ENCODE measurements at regions not wholly inside any gene's neighbourhood (a gene's known extent, or its start where the extent isn't known, plus 50 kb on each side); places are given as distances from the start of the nearest gene placed in this dataset.
"Not testable (repeated sequence)": the region's sequence is repeated elsewhere in the genome, so short reads cannot be mapped to it uniquely, and the experiment has no call there.

GRCh38 chr2:160826496-160826895, 332.9 kb upstream of the RBMS1 start:
- no peak for DNase-seq
- no peak for ATAC-seq (ENCODE audit: poor library complexity)
- H3K4me1 Mint-ChIP-seq (ENCODE audit: low read depth), result no peaks in the 10 kb centered on the region
- Histone ChIP-seq H3K36me3 (ENCODE audit: insufficient read depth, low read length) (no peaks in the 10 kb centered on the region), H3K27me3 (ENCODE audit: control insufficient read depth in 1 of 2, insufficient read depth in 2 of 2, low read length in 2 of 2) (no peaks in the 10 kb centered on the region), H3K4me3 (ENCODE audit: low read length) (no peak overlapping the region), H3K27ac (ENCODE audit: low read depth in 1 of 2, low read length in 2 of 2) (no peak overlapping the region), H3K9me3 (ENCODE audit: control insufficient read depth in 1 of 2, insufficient read depth in 1 of 2, low read length in 2 of 2) (peaks cover 21 to 22% of the 10 kb centered on the region in 2 experiments), H3K4me1 (ENCODE audit: insufficient read depth, low read length) (no peaks in the 10 kb centered on the region)
- intact Hi-C loops (cut with DNase I, micrococcal nuclease), result no loop called here
- TF ChIP-seq, protein P1, sequence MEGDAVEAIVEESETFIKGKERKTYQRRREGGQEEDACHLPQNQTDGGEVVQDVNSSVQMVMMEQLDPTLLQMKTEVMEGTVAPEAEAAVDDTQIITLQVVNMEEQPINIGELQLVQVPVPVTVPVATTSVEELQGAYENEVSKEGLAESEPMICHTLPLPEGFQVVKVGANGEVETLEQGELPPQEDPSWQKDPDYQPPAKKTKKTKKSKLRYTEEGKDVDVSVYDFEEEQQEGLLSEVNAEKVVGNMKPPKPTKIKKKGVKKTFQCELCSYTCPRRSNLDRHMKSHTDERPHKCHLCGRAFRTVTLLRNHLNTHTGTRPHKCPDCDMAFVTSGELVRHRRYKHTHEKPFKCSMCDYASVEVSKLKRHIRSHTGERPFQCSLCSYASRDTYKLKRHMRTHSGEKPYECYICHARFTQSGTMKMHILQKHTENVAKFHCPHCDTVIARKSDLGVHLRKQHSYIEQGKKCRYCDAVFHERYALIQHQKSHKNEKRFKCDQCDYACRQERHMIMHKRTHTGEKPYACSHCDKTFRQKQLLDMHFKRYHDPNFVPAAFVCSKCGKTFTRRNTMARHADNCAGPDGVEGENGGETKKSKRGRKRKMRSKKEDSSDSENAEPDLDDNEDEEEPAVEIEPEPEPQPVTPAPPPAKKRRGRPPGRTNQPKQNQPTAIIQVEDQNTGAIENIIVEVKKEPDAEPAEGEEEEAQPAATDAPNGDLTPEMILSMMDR (IDR thresholded peaks at IDR 0.05), result no peak
- H3K4me3 Mint-ChIP-seq, result no peak overlapping the region
- ChIA-PET POLR2A (no interaction called here), CTCF (no interaction called here)
- no peaks in the 10 kb centered on the region for H3K27me3 Mint-ChIP-seq
- no peak overlapping the region for H3K27ac Mint-ChIP-seq
- H3K9me3 Mint-ChIP-seq, result peaks cover 20% of the 10 kb centered on the region
- peaks cover 18% of the 10 kb centered on the region for H3K36me3 Mint-ChIP-seq (ENCODE audit: low read depth)

- no peaks in the 10 kb centered on the region for H3K4me1 Mint-ChIP-seq (ENCODE audit: low read depth)
- Histone ChIP-seq H3K36me3 (ENCODE audit: insufficient read depth, low read length) (no peaks in the 10 kb centered on the region), H3K4me3 (ENCODE audit: low read length) (no peak overlapping the region), H3K4me1 (ENCODE audit: insufficient read depth, low read length) (no peaks in the 10 kb centered on the region), H3K9me3 (ENCODE audit: control insufficient read depth in 1 of 2, insufficient read depth in 1 of 2, low read length in 2 of 2) (peaks cover 21 to 22% of the 10 kb centered on the region in 2 experiments), H3K27ac (ENCODE audit: low read depth in 1 of 2, low read length in 2 of 2) (no peak overlapping the region), H3K27me3 (ENCODE audit: control insufficient read depth in 1 of 2, insufficient read depth in 2 of 2, low read length in 2 of 2) (no peaks in the 10 kb centered on the region)
- POLR2A ChIA-PET, result no interaction called here
- ATAC-seq (ENCODE audit: poor library complexity) (no peak), DNase-seq (no peak)
- H3K4me3 Mint-ChIP-seq, result no peak overlapping the region
- TF ChIP-seq, protein P1 (IDR thresholded peaks at IDR 0.05), result no peak
- CTCF ChIA-PET, result interaction anchor here (1.0 kb wide), 1 partner anchor 21 kb away, joined by 3 read pairs; no protein-coding TSS in a partner anchor
- peaks cover 14% of the 10 kb centered on the region for H3K36me3 Mint-ChIP-seq (ENCODE audit: low read depth)
- peaks cover 14% of the 10 kb centered on the region for H3K9me3 Mint-ChIP-seq
- intact Hi-C loops (cut with DNase I, micrococcal nuclease), result no loop called here
- no peak overlapping the region for H3K27ac Mint-ChIP-seq
- H3K27me3 Mint-ChIP-seq, result no peaks in the 10 kb centered on the region
These were observed 332.2 kb upstream of the TANK start for GRCh38 chr2:160828076-160828475.

DNA sequence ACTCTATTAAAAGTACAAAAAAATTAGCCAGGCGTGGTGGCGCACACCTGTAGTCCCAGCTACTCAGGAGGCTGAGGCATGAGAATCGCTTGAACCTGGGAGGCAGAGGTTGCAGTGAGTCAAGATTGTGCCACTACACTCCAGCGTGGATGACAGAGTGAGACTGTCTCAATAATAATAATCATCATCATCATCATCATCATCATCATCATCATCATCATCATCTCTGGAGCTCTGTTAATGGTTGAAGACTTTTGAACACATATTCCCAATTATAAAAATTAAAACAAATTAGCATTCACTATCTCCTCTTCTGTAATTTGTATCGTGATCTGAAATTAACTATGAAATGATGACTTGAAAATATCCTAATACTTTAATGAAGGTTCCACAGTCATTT, 327.8 kb upstream of the TANK start:
- H3K4me3 Mint-ChIP-seq; DNase-seq; ATAC-seq (ENCODE audit: poor library complexity); H3K4me1 ChIP-seq (ENCODE audit: insufficient read depth, low read length); H3K4me3 ChIP-seq (ENCODE audit: low read length); H3K27ac ChIP-seq (ENCODE audit: low read depth in 1 of 2, low read length in 2 of 2); H3K4me1 Mint-ChIP-seq (ENCODE audit: low read depth); POLR2A ChIA-PET; H3K36me3 Mint-ChIP-seq (ENCODE audit: low read depth); H3K9me3 ChIP-seq (ENCODE audit: control insufficient read depth in 1 of 2, insufficient read depth in 1 of 2, low read length in 2 of 2); H3K27me3 Mint-ChIP-seq; CTCF ChIA-PET; H3K27me3 ChIP-seq (ENCODE audit: control insufficient read depth in 1 of 2, insufficient read depth in 2 of 2, low read length in 2 of 2); H3K9me3 Mint-ChIP-seq; H3K36me3 ChIP-seq (ENCODE audit: insufficient read depth, low read length); H3K27ac Mint-ChIP-seq; intact Hi-C loops (cut with DNase I, micrococcal nuclease): not testable (repeated sequence)

DNA sequence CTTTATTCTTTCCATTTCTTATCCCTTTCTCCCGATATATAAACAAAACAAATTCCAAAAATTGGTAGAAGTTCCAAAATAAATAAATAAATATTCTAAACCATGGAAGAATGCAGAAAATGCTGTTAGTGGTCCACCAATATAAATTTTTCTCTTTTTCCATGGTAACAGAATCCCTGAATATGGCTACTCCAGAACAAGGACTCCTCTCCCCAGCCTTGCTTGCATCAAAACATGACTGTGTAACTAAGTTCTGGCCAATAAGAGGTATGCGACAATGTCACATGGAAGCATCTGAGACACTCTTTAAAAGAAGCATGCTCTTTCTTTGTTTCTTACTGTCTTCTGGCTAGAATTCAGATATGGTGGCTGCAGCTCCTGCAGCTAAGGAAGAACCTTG, 325.1 kb upstream of the TANK start:
- TF ChIP-seq, protein P1 (IDR thresholded peaks at IDR 0.05), result no peak
- DNase-seq (no peak), ATAC-seq (ENCODE audit: poor library complexity) (no peak)
- Mint-ChIP-seq H3K9me3 (no peaks in the 10 kb centered on the region), H3K27me3 (peaks cover 9% of the 10 kb centered on the region), H3K4me3 (no peak overlapping the region), H3K27ac (no peak overlapping the region), H3K36me3 (ENCODE audit: low read depth) (no peaks in the 10 kb centered on the region), H3K4me1 (ENCODE audit: low read depth) (no peaks in the 10 kb centered on the region)
- H3K27me3 ChIP-seq (ENCODE audit: control insufficient read depth in 1 of 2, insufficient read depth in 2 of 2, low read length in 2 of 2), result no peaks in the 10 kb centered on the region
- H3K27ac ChIP-seq (ENCODE audit: low read depth in 1 of 2, low read length in 2 of 2), result no peak overlapping the region
- intact Hi-C loops (cut with DNase I, micrococcal nuclease), result no loop called here
- no peaks in the 10 kb centered on the region for H3K4me1 ChIP-seq (ENCODE audit: insufficient read depth, low read length)
- CTCF ChIA-PET, result no interaction called here
- H3K36me3 ChIP-seq (ENCODE audit: insufficient read depth, low read length), result no peaks in the 10 kb centered on the region
- POLR2A ChIA-PET, result no interaction called here
- no peaks in the 10 kb centered on the region for H3K9me3 ChIP-seq (ENCODE audit: control insufficient read depth in 1 of 2, insufficient read depth in 1 of 2, low read length in 2 of 2)
- H3K4me3 ChIP-seq (ENCODE audit: low read length), result no peak overlapping the region
